HAP-1 (cell line): ENCODE measurements at regions not wholly inside any gene's neighbourhood (a gene's known extent, or its start where the extent isn't known, plus 50 kb on each side); places are given as distances from the start of the nearest gene placed in this dataset.

Experiments
- DNase-seq, 2 experiments: peaks; one replicate each; pipeline ENCODE4 v3.0.0-alpha.2; 2016 to 2020; ENCODE audit warnings: low spot score in 2 of 2
- H3K27me3 ChIP-seq: fragments of 250-450 bp; sonication (Bioruptor Pico); 2 replicates; pipeline ENCODE4 v1.5.1; 2020; ENCODE audit warnings: low read depth, mild to moderate bottlenecking, moderate library complexity
- H3K36me3 ChIP-seq: fragments of 250-450 bp; sonication (Bioruptor Pico); replicated peaks from 2 replicates; pipeline ENCODE4 v1.5.1; 2020; ENCODE audit warnings: mild to moderate bottlenecking
- H3K4me1 ChIP-seq: fragments of 250-450 bp; sonication (Bioruptor Pico); 2 replicates; pipeline ENCODE4 v1.5.1; 2020; ENCODE audit warnings: mild to moderate bottlenecking
- H3K4me3 ChIP-seq: fragments of 250-450 bp; sonication (Bioruptor Pico); 2 replicates; pipeline ENCODE4 v1.5.1; 2020; ENCODE audit warnings: mild to moderate bottlenecking, moderate library complexity
- H3K9me3 ChIP-seq: fragments of 250-450 bp; sonication (Bioruptor Pico); 2 replicates; pipeline ENCODE4 v1.5.1; 2020; ENCODE audit warnings: mild to moderate bottlenecking, moderate library complexity
- in situ Hi-C: fragments of 300-500 bp; cut with MboI; formaldehyde crosslinking; loops from 3 replicates; pipeline ENCODE4 v1.14.3; 2020; ENCODE audit warnings: low sequenced_read_pairs, inconsistent platforms, mixed read lengths

DNA sequence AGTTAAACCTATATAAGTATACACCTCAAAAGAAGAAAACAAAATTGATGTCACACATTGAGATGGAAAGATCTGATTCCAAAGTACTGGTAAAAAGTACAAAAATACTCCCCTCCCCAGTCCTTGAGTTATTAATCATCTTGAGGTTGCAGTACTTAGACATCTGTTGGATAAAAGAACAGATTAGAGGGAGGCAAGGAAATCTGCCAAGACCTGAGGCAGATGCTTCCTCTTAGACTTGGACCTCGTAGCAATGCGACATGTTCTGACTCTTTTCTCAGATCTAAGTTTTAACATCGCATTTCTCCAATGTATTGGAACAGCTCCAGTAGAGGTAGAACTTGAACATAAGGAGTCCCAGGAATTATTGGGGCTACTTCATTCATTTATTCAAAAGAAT lies 187.9 kb upstream of the GRIN2B start:
- in situ Hi-C loops, result loop anchor here (25.0 kb wide), 1 partner anchor 1257 kb away; no protein-coding TSS in a partner anchor
- H3K36me3 ChIP-seq, result no peaks in the 10 kb centered on the region
- no peaks in the 10 kb centered on the region for H3K9me3 ChIP-seq
- H3K4me1 ChIP-seq, result no peaks in the 10 kb centered on the region
- no peaks in the 10 kb centered on the region for H3K27me3 ChIP-seq
- H3K4me3 ChIP-seq, result no peak overlapping the region
- DNase-seq, result no peak

DNA sequence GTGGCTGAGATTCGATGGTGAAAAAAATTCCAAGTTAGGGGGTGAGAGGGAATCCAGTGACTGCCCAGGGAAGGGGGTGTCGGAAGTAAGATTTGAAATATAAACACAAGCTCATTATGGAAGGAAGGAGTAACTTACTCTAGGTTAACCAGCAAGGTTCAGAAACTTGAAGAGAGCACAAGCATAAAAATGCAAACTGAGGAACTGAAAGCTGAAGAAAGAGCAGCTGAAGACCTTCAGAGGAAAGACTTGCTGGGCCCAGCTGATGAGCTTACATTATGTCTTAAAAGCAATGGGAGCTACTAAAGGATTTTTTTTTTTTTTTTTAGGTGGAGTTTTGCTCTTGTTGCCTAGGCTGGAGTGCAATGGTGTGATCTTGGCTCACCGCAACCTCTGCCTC lies 189.7 kb upstream of the GRIN2B start:
- no peaks in the 10 kb centered on the region for H3K4me1 ChIP-seq
- DNase-seq, result no peak
- no peaks in the 10 kb centered on the region for H3K9me3 ChIP-seq
- no peaks in the 10 kb centered on the region for H3K27me3 ChIP-seq
- in situ Hi-C loops, result loop anchor here (25.0 kb wide), 1 partner anchor 1259 kb away; no protein-coding TSS in a partner anchor
- no peak overlapping the region for H3K4me3 ChIP-seq
- H3K36me3 ChIP-seq, result no peaks in the 10 kb centered on the region

DNA sequence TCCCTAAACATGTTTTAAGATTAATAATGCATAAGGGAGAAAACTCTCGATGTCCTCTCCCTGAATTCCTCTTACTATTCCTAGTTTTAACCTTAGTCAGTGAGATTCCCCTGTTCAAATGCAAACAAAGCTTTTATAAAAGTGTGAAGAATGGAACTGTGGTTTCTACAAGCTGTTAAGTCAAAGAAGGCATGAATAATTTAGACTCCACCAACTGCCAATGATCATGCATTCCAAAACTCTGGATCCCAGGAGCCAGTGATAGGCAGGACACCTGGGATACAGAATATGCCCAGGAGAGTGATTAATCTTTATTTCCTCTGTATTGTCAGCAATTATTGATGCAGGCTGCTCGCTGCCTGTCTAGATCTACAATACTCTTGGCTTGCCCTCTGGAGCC lies 190.3 kb upstream of the ATF7IP start:
- H3K27me3 ChIP-seq, result no peaks in the 10 kb centered on the region
- H3K4me1 ChIP-seq, result no peaks in the 10 kb centered on the region
- no peaks in the 10 kb centered on the region for H3K9me3 ChIP-seq
- in situ Hi-C loops, result no loop called here
- no peaks in the 10 kb centered on the region for H3K36me3 ChIP-seq
- H3K4me3 ChIP-seq, result no peak overlapping the region
- no peak for DNase-seq

DNA sequence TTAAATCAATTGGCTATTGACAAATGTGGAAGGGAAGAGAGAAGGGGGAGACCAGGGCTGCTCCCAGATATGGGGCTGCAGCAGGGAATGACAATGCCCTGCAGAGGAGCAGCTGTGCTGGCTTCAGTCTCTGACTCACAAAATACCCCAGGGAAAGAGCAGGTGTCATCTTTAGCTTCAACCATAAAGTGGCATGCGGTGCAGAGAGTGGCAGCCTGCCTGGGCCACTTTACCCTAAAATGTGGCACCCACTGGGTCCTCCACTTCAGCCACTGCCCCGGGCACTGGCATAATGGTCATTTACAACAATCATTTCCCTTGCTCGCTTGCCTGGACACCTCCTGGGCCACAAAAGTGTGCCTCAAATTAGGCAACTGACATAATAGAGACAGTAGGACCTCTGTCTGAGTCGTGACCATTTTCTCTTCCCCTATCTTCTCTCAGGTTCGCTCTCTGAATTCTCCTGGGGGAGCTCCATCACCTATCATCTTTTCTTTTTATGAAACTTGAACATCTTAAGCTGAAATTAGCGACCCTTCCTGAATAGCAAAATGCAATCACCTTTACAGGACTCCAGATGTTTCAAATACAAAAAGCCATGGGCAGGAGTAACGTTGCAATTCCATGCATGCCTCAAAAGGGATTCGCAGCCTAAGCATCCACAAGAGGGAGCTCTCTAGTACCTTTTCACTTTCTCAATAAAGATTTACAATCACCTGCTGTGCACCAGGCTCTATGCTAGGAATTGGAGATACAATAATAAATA lies 179.9 kb upstream of the ATF7IP start:
- no peak overlapping the region for H3K4me3 ChIP-seq
- H3K4me1 ChIP-seq, result no peaks in the 10 kb centered on the region
- no peaks in the 10 kb centered on the region for H3K36me3 ChIP-seq
- H3K9me3 ChIP-seq, result no peaks in the 10 kb centered on the region
- in situ Hi-C loops, result no loop called here
- peak; percentile 44 to 55 for DNase-seq
- H3K27me3 ChIP-seq, result no peaks in the 10 kb centered on the region

DNA sequence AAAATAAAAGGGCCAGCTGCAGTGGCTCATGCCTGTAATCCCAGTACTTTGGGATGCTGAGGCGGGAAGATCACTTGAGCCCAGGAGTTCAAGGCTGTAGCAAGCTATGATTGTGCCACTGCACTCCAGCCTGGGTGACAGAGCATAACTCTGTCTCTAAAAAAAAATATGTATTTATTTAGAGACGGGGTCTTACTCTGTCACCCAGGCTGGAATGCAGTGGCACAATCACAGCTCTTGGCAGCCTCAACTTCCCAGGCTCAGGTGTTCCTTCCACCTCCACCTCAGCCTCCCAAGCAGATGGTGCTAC lies 179.3 kb upstream of the ATF7IP start:
- no peak for DNase-seq
- H3K36me3 ChIP-seq, result no peaks in the 10 kb centered on the region
- in situ Hi-C loops, result no loop called here
- no peak overlapping the region for H3K4me3 ChIP-seq
- no peaks in the 10 kb centered on the region for H3K9me3 ChIP-seq
- no peaks in the 10 kb centered on the region for H3K27me3 ChIP-seq
- no peaks in the 10 kb centered on the region for H3K4me1 ChIP-seq

DNA sequence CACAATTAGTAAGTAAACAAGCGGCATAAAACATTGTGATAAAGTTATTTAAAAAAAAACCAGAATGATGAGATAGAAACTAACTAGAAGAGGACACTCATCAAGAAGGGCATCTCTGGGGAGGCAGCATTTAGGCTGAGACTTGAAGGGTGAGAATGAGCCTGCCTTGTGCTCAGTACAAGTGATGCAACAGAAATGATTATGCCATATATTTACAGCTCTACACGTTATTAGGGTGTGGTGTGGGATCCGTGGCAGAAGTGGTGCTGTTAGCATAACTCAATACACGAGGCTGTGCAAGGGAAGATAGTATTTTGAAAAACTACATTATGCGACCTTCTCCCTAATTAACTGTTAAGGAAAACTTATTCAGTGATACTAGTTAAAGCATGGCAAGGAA lies 178.5 kb upstream of the ATF7IP start:
- Histone ChIP-seq H3K4me3 (no peak overlapping the region), H3K36me3 (no peaks in the 10 kb centered on the region), H3K27me3 (no peaks in the 10 kb centered on the region), H3K4me1 (no peaks in the 10 kb centered on the region), H3K9me3 (no peaks in the 10 kb centered on the region)
- no peak for DNase-seq
- in situ Hi-C loops, result no loop called here

DNA sequence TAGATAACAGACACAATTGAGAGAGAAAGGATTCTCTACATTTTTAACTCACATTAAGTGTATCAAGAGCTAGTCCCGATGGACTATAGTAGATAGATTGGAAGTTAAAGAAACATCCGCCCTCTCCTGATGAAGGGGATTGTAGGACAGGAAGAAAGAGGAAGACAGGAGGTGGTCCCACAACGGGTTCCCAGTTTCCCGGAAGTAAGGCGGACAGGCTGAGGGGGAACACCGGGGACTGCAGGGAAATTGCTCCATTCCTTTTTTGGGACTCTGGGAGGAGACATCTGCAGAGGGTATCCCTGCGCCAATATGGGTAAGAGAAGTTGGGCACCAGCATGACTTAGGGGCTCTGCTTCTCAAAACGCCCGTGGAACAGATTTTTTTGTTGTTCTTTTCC lies 177.5 kb upstream of the ATF7IP start:
- H3K9me3 ChIP-seq, result no peaks in the 10 kb centered on the region
- in situ Hi-C loops, result no loop called here
- H3K36me3 ChIP-seq, result no peaks in the 10 kb centered on the region
- H3K4me3 ChIP-seq, result no peak overlapping the region
- H3K4me1 ChIP-seq, result no peaks in the 10 kb centered on the region
- no peaks in the 10 kb centered on the region for H3K27me3 ChIP-seq
- DNase-seq, result no peak

DNA sequence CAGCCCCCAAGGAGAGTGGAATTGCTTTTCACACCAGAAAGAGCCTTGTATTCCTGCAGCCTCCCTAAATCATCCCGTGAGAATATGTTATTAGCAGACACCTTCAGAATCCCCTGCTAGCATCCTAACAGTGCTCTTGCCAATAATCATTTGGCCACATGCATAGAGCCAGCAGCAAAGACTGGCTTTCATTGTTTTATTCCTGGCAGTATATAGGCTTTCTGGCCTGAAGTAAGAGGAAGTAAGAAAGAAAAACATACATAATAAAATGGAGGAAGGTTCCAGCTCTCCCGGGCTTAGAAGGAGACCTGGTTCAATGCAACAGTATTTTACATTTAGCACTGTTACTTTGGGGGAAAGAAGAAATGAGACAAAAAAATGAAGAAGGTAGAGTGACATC lies 176.7 kb upstream of the ATF7IP start:
- Histone ChIP-seq H3K36me3 (no peaks in the 10 kb centered on the region), H3K9me3 (no peaks in the 10 kb centered on the region), H3K27me3 (no peaks in the 10 kb centered on the region), H3K4me3 (no peak overlapping the region), H3K4me1 (no peaks in the 10 kb centered on the region)
- no peak for DNase-seq
- in situ Hi-C loops, result no loop called here

DNA sequence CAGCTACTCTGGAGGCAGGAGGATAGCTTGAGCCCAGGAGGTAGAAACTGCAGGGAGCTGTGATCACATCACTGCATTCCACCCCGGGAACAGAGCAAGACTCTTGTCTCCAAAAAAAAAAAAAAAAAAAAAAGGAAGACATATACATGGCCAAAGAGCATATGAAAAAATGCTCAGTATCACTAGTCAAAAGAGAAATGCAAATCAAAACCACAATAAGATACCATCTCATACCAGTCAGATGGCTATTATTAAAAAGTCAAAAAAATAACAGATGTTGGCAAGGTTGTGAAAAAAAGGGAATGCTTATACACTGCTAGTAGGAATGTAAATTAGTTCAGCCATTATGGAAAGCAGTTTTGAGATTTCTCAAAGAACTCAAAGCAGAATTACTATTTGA lies 174.8 kb upstream of the ATF7IP start:
- H3K4me3 ChIP-seq, result no peak overlapping the region

DNA sequence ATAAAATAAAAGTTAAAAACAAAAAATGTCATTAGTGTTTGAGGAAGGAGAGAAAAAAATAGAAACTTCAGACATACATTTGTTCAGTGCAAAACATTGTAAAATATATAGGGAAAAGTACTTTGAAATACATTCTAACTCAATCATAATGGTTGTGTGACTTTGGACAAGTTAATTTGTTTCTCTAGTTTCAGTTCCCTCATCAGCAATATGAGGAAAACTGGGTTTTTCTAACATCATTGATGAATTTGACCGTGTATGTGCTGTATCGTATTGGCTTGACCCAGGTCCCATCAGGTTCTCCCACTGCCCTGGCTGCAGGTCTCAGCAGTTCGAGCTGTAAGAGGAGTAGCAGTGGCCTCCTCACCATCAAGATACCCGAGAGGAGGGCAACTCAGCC lies 173.9 kb upstream of the ATF7IP start:
- Histone ChIP-seq H3K4me3 (no peak overlapping the region), H3K27me3 (no peaks in the 10 kb centered on the region), H3K9me3 (no peaks in the 10 kb centered on the region), H3K4me1 (no peaks in the 10 kb centered on the region), H3K36me3 (no peaks in the 10 kb centered on the region)
- in situ Hi-C loops, result no loop called here
- DNase-seq, result no peak

More for the DNA sequence above, 174.8 kb upstream of the ATF7IP start:
- in situ Hi-C loops, result no loop called here
- Histone ChIP-seq H3K36me3 (no peaks in the 10 kb centered on the region), H3K4me1 (no peaks in the 10 kb centered on the region), H3K27me3 (no peaks in the 10 kb centered on the region), H3K9me3 (no peaks in the 10 kb centered on the region)
- DNase-seq, result no peak

DNA sequence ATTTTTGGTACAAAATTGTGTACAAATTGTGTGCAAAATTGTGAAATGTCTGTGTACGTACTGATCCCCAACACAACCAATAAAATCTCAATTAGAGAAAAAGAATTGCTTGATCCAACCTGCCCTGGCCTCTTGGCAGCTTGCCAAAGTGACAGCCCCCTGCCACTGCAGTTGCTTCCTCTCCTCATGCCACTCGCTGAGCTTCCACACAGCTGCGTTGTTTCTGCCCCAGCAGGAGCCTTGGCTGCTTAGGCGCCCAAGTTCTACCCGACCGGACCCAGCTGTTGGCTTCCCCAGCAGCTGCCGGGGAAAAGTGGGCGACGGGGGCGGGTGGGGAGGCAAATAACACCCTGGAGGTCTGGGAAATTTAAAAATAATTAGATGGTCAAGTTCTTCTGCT lies 171.8 kb upstream of the ATF7IP start:
- no peak for DNase-seq
- no peak overlapping the region for H3K4me3 ChIP-seq
- no peaks in the 10 kb centered on the region for H3K9me3 ChIP-seq
- in situ Hi-C loops, result no loop called here
- H3K36me3 ChIP-seq, result no peaks in the 10 kb centered on the region
- H3K4me1 ChIP-seq, result no peaks in the 10 kb centered on the region
- H3K27me3 ChIP-seq, result no peaks in the 10 kb centered on the region

DNA sequence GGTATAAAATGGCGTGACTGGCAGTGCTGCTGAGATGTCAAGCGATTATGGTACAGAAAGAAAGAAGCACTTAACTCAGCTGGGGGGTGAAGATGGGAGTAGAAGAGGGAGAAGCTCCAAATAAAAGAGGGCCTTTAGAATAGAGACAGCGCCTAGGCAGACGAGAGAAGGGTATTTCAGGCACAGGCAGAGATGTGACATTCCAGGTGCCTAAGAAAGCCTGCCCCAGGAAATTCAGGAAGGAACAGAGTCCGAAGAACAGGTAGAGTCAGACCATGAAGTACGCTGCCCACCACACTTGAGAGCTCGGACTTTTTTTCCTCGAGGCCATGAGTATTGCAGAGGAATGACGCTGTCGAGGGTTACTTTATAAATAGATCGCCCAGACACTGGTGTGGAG lies 170.9 kb upstream of the ATF7IP start:
- in situ Hi-C loops, result no loop called here
- Histone ChIP-seq H3K4me3 (no peak overlapping the region), H3K36me3 (no peaks in the 10 kb centered on the region), H3K9me3 (no peaks in the 10 kb centered on the region), H3K27me3 (no peaks in the 10 kb centered on the region), H3K4me1 (no peaks in the 10 kb centered on the region)
- DNase-seq, result no peak

DNA sequence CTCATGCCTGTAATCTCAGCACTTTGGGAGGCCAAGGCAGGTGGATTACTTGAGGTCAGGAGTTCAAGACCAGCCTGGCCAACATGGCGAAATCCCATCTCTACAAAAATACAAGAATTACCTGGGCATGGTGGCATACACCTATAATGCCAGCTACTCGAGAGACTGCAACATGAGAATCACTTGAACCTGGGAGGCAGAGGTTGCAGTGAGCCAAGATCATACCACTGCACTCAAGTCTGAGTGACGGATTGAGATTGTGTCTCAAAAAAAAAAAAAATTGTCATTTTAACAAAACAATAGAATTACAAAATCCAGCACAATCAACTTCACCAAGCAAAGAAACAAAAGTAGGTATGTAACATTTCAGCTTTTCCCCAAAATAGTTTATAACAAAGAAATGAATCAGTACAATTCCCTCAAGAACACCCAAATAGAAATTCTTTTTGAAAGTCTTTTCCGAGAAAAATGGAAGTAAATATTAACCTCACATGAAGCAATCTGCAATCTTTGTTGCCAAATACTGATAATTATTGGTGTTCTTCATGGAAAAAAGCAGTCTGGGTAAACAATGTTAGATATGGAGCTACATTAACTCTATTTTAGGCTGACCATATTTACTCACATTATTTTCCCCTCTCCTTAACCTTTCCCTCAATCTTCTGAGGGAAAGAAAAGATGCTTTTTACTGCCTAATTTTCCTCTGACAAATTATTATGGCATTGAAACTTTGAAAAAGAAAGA lies 165.9 kb upstream of the ATF7IP start:
- H3K36me3 ChIP-seq, result no peaks in the 10 kb centered on the region
- DNase-seq, result no peak
- in situ Hi-C loops, result no loop called here
- H3K9me3 ChIP-seq, result no peaks in the 10 kb centered on the region
- no peaks in the 10 kb centered on the region for H3K4me1 ChIP-seq
- H3K27me3 ChIP-seq, result no peaks in the 10 kb centered on the region
- H3K4me3 ChIP-seq, result no peak overlapping the region

DNA sequence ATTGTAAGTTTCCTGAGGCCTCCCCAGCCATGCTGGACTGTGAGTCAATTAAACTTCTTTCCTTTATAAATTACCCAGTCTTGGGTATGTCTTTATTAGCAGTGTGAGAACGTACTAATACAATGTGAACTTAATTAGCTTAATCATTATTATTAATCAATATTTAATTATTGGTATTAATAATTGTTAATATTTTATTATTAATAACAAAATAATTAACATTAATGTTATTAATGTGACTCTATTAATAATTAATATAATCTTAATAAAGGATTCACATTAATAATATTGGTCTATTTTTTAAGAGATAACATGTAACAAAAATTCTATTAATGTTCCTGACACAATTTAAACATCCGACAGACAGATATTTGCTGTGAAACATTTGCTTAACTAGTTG lies 164.9 kb upstream of the ATF7IP start:
- in situ Hi-C loops, result no loop called here
- H3K4me3 ChIP-seq, result no peak overlapping the region
- no peaks in the 10 kb centered on the region for H3K27me3 ChIP-seq
- H3K9me3 ChIP-seq, result no peaks in the 10 kb centered on the region
- DNase-seq, result no peak
- no peaks in the 10 kb centered on the region for H3K36me3 ChIP-seq
- H3K4me1 ChIP-seq, result no peaks in the 10 kb centered on the region
